ENCODE measurements at regions not wholly inside any gene's neighbourhood (a gene's known extent, or its start where the extent isn't known, plus 50 kb on each side); places are given as distances from the start of the nearest gene placed in this dataset.
"Not testable (repeated sequence)": the region's sequence is repeated elsewhere in the genome, so short reads cannot be mapped to it uniquely, and the experiment has no call there.

DNA sequence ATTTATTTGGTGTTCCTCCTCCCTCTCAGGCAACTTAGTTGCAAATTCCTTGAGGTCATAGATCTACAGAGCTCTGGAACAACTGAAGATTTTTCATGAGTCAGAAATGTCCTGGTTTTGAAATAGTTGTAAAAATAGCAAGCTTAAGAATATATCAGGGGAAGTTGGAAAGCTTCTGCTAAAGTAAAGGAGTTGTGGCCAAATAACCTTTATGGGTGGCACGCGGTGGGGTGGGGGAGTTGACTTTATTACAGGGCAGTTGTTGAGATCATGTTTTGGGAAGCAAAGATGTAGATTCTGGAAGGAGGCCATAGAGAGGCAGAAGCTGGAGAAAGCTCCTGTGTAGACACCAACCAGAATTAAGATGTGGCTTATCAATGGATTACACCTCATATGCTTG is 326.0 kb upstream of the MTPN start:
- no peak for DNase-seq

DNA sequence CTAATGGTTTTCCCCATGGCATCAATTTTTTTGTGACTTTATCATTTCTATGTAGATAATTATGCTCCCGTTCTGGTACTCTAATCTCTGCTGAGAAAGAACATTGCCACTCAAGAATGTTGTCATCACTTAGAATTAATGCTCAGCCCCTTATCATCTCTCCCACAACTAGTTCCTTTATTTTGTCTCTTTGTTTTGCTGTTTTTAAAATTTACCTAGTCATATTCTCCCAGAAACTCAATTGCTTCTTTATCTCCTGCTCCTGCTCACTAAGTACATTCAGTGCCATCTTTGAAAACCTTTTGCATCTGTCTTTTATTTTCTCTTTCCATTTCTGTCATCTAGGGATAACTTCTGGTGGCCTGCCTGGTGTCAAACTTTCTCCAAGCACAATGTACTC is 324.9 kb upstream of the MTPN start:
- DNase-seq: no peak

DNA sequence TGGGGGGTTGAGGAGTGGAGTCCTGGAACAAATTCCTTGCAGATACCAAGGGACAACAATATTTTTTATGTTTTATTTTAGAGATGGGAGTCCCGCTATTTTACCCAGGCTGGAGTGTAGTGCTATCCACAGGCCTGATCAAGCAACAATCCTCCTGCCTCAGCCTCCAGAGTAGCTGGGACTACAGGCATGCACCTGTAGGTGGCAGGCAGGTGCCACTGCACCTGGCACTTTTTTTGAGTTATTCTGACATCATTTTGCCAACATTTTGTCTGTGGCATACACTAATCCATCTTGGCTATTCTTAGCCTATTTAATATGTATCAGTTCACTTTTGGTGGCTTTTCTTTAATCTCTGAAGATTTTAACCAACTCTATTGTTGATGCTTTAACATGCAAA is 317.8 kb upstream of the MTPN start:
- no peak for DNase-seq

DNA sequence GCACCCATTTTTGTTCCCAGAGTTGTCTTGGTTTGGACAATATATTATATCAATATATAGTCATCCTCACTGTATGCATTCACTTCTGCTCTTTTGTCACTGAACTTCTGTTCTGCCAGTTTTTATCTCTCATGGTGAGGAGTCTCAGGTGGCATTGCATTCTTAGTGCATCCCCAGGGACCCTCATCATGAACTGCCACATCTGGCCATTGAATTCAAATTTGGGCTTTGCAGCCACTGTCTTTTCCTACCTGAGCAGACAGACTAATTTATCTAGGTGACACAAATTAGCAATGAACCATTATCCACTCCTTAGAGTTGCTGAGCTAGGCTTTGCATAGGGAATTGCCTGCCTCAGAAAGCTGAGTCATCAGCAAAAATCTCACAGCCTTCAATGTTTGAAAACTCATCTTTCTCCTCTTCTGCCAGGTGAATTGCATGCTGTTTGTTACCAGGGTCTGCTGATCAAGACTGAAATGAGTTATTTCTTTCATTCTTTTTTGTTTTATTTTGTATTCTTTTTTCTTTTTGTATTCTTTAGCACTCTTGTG is 316.8 kb upstream of the MTPN start:
- DNase-seq: no peak

DNA sequence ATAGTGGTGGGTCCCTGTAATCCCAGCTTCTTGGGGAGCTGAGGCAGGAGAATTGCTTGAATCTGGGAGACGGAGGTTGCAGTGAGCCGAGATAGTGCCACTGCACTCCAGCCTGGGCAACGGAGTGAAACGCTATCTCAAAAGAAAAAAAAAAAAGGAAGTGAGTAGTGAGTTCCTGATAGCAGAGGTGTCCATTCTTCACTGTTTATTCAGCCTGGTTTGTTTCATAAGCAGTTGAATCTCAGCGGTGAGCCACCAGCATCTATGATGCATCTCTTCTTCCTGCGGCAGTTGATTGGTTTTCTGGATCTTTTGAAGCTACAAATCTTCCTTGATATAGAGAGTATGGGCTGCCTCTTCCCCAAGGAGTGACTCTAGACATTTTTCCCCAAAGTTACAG is 316.1 kb upstream of the MTPN start:
- no peak for DNase-seq

DNA sequence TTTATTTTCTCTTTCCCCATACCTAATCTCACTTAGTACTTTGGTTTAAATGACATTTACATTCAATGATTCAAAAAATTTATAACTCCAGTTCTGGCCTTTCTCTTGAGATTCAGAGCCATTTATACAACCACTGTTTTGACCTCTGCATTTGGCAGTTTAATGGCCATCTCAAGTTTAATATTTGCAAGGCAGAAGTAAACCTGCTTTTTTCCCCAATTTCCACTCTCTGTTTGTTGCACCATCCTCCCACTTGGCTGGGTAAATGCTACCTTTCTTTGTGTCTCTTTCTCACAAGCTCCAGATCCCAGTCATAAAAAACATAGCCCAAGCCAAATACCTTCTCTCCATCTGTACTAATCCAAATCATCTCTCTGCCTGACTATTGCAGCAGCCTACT is 315.2 kb upstream of the MTPN start:
- DNase-seq: no peak

DNA sequence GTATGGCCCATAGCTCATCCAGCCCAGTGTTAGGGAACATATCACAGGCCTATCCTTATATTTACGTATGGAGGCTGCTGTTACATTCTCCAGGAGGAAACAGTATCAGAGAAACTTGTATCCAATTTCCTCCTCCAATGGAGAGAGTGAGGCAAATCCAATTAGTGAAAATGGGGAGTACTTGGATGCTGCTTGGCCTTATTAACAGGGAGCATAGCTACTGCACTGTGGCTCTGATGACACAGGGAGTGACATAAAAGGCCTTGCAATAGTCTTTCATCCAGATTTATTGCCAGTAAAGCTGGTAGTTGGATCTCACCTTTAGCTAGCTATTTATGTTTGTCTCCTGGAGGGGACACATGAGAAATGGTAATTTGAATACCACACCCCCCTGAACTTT is 313.2 kb upstream of the MTPN start:
- DNase-seq: no peak

DNA sequence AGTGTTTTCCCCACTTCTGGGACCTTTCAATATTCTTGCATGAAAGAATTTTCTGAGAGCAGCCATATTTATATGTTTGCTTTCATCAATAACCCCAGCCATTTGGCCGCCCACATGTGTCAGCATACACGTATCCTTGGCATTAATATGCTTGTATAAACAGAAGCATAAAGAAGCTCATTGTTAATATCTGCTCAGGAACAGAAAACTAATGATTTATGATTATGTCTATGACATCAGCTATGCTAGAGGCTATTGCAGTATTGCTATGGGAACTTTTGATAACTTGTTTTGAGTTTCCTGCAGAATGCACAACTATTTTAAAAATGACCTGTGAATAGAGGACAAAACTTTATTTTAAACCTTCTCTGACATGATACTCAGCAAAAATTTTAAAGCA is 300.9 kb upstream of the MTPN start:
- DNase-seq: no peak

DNA sequence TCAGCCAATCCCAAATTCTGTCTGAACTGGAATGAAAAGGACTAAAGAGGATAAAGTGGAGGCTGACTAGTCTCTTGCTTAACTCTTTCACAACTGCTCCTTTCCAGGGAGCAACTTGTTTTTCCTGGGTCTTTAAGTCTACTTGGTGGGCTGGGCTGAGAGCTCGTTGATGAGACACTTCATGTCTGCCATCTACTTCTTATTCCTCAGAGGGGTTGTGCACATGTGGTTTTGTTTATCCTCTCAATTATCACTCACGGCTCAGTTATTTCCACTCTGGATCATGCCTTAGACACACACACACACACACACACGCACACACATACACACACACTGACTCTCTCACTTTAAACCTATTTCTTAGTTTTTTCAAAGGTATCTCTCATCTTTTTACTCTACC is 298.6 kb upstream of the MTPN start:
- no peak for DNase-seq

DNA sequence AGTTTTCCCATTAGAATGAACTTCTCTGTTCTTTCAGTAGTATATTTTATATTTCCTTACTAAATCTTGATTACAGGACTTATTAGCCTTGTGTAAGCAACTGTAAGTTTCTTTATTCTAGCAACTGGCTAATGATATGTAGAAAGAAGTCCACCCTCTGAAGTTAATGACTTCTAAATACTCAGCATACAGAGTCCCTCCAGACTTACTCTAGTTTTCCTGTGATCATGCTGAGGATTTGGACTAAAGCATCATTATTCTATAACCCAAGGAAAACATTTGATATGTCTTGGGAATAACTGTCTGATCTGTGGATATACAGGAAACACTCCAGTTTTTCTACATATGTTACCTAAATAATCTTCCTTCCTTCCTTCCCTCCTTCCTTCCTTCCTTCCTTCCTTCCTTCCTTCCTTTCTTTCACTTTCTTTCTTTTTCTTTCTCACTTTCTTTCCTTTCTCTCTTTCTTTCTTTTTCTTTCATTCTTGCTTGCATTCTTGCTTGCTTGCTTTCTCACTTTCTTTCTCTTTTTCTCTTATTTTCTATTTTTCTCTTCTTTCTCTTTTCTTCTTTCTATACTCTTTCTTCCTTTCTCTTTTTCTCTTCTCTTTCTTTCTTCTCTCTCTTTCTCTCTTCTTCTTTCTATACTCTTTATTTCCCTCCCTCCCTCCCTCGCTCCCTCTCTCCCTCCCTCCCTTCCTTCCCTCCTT is 297.6 kb upstream of the MTPN start:
- no peak for DNase-seq

DNA sequence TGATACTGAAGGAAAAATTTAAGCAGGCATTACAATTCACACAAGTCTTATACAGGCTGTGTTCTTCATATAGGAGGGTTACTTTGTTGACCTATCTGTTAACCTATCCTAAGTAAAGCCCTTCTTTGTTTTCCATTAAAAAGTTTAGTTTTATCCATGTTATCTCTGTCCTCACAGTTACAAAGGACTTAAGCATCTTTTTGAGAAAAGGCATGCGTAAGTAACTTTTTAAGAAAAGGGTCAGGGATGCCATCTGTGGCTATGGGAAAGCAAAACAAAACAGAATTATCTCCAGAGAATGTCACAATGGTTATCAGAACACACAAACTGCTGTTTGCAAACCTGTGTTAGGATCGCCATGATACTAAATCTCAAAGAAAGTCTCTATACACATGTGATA is 295.8 kb upstream of the MTPN start:
- DNase-seq: no peak

DNA sequence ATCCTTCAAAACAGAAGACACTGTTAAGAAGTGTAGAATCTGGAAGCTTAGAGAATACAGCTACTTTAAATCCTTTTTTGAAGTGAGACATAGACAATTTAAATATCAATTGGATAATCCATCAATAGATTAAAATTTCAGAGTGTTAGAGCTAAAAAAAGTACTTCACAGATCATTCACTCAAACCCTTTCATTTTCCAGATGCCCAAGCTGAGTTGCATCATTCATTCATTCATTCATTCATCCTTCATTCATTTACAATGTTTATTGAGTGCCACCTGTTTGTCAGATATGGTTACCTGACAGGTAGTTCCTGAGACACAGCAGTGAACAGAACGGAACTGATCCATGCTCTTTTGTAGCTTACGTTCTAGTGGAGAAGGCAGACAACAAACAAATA is 290.7 kb upstream of the MTPN start:
- DNase-seq: no peak

DNA sequence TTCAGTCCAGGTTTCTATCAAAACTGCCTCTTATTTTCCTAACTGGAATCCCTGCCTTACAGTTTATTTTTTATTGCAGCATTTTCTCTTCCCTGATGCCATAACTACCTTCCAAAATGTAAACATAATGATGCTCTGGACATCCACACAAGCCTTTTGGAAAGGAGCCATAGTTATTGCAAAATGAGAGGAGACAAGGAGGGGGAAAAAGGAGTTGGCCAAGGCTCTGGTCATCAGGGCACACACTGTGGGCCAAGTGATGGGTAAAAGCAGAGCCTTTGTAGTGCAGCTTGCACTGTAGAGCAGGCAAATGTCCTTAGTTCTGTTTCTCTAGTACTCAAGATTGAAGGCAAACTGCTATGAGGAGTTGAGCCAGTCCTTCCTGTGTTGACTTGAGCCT is 289.3 kb upstream of the MTPN start:
- no peak for DNase-seq

DNA sequence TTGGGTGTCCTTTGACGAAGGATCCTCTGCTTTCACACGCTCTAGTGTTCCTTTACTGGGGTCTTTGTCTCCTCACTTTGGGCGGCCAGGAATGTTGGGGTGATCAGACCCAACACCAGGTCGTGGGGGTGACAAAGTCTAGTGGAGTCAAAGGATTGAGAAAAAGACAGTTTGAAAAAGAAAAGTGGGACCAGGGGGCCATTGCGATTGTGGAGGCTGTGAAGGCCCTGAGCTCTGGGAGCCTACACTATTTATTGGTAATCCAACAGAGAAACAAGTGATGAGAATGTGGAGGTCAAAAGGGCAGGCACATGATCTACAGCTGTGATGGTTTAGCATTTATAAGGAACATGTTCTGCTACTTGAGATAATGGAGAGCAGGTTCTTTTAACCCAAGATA is 287.1 kb upstream of the MTPN start:
- not testable (repeated sequence) for DNase-seq

DNA sequence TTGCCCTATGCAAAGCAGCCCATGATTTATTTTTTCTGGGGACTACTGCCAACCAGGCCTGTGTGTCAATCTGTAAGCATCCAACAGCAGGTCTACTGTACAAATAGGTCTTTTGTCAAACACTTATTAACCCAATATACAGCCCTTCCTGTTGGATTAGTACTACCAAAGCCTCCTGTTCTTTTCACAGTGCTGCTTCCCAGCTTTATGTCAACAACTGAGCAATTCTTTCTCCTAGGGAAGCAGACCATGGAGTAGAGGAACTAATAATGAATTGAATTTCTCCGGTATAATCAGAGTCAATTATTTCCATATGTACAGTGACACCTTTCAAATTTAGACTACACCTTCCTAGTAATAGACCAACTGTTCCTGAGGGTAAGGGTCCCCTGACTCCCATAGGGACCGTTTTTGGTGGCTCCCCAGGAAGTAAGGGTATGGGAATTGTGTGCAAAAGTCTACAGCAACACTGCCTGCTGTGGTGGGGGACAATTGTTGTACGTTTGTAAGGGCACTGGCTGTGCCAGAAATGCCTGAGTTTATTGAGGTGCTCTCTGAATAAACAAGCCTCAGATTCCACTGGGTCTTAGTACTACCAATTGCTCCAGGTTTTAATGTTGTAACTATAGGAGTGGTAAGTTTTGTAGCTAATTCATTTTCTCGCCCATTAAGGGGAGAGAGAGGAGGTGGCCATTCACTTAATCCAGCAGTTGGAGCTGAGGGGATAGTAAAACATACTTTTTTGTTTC is 286.1 kb upstream of the MTPN start:
- not testable (repeated sequence) for DNase-seq

DNA sequence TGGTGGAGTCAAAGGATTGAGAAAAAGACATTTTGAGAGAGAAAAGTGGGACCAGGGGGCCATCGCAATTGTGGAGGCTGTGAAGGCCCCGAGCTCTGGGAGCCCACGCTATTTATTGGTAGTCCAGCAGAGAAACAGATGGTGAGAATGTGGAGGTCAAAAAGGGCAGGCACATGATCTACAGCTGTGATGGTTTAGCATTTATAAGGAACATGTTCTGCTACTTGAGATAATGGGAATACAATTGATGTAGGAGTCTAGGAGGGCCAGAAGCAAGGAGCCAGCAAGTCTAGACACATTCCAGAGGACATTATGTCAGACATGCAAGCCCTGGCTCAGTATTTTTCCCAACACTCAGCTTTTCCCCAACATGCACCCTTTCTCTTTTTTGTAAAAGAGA is 283.4 kb upstream of the MTPN start:
- DNase-seq: not testable (repeated sequence)

DNA sequence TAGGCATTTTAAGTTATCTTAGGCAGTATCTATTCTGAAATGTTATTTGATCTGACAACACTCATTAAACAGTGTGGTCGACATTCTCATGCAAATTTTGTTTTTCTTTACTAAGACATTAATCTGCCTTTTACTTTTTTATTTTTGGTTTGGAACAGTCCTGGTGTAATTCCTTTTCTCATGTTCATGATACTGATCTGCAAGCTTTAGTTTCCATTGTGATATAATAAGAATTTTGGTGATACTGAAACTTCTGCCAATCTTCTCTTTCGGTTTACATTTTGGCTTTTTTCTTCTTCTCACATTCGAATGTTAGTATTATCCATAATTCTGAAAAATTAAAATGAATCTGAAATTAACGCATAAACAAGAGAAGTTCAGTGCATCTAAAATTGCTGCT is 281.9 kb upstream of the MTPN start:
- DNase-seq: no peak

DNA sequence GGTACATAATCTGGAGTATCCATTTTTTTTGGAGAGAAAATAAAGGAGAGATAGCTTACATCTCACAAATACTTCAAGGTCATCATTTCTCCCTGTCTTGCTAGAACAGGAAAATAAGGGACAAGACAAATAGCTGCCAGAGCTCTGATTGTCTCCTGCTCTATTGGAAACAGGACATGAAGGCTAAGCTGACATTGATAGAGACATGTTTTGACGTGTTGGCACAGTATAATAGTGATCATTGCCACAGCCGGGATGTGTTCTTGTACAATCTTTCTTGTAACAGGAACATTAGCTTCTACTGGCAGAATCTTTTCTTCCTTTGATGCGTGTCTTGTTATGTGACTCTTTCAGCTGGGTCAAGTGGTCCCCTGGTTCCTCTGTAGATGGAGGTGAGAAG is 279.3 kb upstream of the MTPN start:
- no peak for DNase-seq

DNA sequence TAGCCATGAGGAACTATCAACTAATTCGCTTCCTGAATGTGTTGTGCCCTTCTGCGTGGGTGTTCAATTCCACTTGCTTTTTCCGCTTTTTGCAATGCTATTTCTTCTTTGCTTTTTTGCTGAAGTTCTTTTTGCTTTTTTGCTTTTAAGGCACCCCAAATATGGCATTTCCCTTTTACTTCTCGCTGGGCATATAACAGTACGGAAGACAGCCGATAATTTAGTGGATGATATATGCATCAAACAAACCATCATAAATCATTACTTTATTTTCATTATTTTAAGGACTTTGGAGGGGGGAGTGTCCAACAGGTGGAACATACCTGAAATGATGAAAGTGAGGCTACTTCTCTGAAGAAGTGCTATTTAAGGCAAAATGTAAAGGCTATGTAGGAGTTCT is 277.0 kb upstream of the MTPN start:
- DNase-seq: no peak

DNA sequence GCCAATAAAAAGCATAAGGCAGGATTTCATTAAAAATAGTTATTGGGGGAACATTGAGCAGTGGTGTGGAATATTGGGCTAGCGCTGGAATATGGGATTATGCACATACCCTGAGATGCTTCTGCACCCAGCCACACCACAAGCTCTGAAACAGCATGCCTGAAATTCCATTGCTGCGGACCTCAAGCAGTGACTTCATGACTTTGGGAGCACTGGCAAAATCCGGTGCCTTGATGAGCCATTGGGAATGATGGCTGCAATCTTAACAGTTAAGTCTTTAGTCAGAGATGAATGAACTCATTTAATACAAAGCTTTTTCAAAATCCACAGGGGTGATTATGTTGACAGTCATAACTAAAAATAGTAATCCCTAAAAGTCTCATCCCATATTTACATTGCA is 274.7 kb upstream of the MTPN start:
- DNase-seq: no peak

DNA sequence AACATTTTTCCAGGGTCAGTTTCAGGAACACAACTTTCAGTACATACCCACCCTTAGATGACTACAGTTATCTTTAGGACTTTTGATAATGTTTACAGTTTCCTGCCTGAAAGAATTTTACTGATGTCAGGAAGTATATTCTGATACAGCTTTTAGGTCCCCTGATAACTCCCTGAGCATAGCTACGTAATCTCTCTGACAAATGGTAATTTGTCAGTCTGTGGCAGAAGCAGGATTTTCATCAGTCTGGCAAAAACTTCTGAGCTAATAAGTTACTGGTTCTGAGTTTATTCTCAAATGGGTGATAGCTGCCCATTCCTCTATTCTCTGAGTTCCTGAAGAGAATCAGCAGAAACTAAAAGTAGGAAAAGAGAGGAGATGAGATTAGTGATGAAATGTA is 270.1 kb upstream of the MTPN start:
- no peak for DNase-seq

DNA sequence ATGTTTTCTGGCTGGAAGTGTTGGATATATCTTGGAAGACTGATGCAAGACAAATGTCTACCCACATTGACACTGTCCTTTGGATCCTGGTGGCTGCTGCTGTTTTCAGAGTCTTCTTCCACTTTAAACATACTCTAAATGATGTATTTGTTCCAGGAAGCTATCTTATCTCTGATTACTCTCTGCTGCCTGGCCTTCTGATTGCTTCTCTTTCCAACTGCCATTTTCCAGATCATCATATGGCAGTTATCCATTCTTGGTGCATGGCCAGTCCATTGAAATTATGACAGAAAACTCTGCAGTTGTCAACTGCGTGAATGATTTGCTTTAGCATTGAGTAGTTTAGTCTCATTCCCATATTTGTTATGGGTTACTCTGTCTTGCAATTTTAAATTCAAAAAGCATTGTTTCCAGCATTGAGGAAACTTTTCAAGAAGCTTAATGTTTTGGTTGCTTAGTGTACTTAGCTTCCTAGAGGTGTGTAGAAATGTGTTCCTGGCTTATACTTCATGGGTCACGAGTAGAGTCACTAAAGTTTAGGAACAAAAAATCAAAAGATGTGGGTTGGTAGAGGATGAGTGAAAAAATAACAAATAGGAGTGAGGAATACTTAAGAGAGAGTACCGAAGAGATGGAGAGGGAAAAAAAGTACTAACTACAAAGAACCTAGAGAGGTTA is 268.3 kb upstream of the MTPN start:
- DNase-seq: no peak

DNA sequence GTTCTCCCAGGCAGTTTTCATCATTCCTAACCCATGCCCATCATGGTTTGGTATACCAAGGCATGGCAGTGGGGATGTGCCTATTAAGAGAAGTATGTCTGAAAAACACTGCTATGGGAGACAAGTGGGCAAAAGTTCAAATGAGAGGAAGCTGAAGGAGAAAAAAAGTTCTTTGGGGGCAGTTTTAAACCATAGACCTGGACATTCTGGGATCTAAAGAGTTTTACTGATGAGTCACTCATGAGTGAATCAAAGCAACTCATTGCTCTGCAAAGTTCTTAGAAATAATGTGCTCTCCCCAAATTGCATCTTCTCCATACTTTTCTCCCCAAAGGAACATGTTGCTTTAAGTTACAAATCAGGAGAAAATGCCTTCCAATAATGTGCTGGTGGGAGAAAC is 256.9 kb upstream of the MTPN start:
- DNase-seq: no peak

DNA sequence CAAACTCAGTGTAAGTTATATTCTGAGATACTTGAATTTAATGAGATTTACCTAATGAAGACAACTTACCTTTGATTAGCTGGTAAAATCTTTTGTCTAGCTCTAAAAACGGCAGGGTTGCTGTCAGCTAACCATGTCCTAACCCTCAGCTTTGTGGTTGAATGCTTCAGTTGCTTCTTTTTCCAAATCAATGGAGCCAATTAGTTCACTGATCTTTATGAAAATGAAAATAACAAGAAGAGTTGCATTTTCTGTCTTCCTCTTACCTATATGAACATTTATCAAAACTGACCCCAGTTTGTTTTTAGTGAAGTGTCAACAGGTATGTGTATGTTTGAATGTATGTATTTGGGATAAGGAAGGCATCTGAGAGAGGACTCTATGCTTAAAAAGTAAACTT is 253.1 kb upstream of the MTPN start:
- DNase-seq: no peak

Measured in stimulated activated CD4-positive, alpha-beta T cell treated with anti-CD3 and anti-CD28 coated beads, Interleukin-2, amount 100 ng/mL, for 24 hours (primary cell).